GM19043 (cell line): ENCODE measurements at regions not wholly inside any gene's neighbourhood (a gene's known extent, or its start where the extent isn't known, plus 50 kb on each side); places are given as distances from the start of the nearest gene placed in this dataset.
"Not testable (repeated sequence)": the region's sequence is repeated elsewhere in the genome, so short reads cannot be mapped to it uniquely, and the experiment has no call there.

Experiments
- ATAC-seq: cut with Tn5 transposase; IDR thresholded peaks from one replicate; pipeline ENCODE4 v1.9.1; 2021; ENCODE audit warnings: low read depth; ENCODE audit not compliant: unreplicated experiment

DNA sequence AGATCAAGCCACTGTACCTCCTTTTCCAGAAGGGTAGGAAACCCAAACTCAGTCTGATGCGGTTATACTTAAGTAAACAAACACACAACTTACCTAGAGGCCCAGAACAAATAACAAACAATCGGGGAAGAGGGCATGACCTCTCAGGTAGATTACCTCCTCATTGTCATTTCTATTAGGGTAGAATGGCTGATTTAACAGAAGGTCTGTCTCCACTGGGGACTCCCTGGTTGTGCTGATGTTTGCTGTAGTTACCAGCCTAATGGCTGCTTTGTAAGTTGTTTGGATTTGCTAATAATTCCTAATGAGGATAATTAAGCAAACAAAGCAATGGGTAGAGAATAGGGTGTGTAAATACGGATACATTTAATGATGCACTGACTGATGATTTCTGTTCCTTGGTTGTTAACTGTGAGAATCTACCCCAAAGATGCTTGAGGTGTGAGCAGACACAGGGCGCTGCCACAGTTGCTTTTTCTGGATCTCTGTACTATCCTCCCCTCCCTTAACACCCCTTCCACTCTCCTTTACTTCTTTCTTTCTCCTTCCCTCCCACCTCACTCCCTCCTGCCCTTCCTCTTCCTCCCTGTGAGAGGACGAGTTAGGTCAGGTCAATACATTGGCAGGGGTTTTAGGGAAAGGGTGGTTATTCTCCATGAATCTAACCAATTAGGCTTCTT lies 332.0 kb upstream of the FZD8 start:
- not testable (repeated sequence) for ATAC-seq

- ATAC-seq, result no peak
These were observed 330.2 kb upstream of the FZD8 start for GRCh38 chr10:35972275-35972674.

DNA sequence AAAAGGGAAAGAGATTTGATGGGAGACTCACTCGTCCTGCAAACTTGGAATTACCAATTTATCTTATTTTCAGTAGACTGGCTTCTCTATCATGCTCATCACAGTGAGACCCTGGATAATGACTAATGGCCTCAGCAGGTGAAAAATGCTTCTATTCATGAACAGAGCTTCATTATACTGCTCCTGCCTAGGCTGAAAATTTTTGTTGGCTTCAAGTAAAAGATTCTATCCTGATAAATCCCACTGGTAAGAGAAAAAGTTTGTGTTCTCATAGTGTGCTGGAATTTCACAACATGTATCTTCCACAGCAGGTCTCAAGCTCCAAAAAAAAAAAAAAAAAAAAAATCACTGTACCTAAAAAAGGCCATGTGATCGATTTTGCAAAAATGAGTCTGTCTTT lies 329.3 kb upstream of the FZD8 start:
- ATAC-seq, result no peak

DNA sequence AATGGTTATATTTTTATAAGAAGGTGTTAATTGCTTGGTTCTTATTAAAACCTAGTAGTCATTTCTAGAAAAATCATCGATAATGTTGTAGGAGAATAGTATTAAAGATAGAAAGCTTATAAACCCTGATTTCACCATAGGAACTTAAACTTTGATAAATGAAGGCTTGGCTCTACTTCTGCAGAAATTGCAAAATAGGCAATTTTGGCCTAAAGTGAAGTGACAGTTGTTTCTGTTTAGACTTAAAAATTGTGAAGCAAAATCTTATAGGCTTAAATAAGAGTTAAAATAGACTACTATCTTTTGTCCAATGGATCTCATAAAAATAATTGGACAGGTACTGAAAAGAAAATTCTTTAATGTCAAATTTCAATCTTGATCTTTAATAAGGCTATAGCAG lies 321.6 kb upstream of the FZD8 start:
- no peak for ATAC-seq

GRCh38 chr10:35961501-35961900 lies 319.4 kb upstream of the FZD8 start:
- no peak for ATAC-seq

- ATAC-seq, result no peak
These were observed 317.2 kb upstream of the FZD8 start for GRCh38 chr10:35959252-35959651.

DNA sequence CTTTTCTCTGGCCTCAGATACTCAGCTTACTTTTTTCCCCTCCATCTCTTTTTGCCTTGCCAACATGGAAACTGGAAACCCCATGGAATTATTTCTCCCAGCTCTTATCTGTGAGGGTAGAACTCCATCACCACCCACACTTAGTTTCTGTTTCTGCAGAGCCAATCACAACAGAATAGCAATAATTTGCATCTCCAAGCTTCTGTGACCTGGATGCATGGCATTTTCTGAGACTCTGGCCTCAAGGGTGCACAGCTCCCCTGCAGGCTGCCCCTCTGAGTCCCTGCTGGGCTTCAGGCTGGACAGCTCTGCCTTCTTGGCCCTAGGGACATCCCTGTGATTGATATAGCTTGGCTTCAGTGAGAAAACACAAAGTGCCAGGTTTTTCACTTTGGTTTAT lies 316.5 kb upstream of the FZD8 start:
- not testable (repeated sequence) for ATAC-seq

DNA sequence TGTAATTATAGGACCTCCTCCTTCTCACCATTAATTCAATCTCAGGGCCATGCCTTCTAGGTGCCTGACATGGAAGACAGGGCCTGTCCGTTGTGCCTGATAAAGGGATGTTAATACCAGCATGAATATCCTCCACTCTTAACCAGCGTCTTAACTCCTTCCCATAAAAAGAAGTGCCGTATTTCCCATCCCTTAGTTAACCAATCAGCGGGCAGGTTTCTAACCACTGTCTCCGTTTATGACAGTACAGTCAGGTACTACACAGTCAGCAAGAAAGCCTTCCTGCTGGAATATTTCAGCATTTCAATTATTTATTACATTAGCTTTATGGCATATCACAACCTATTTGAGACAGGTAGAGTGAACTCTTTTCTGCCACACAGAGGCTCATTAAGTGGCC lies 308.6 kb upstream of the FZD8 start:
- ATAC-seq, result no peak

- ATAC-seq, result no peak
These were observed 308.1 kb upstream of the FZD8 start for GRCh38 chr10:35950226-35950625.

- ATAC-seq, result no peak
These were observed 307.7 kb upstream of the FZD8 start for GRCh38 chr10:35949811-35950211.

- no peak for ATAC-seq
These were observed 304.5 kb upstream of the FZD8 start for GRCh38 chr10:35946556-35946955.

- ATAC-seq, result no peak
These were observed 300.0 kb upstream of the FZD8 start for GRCh38 chr10:35942057-35942456.

DNA sequence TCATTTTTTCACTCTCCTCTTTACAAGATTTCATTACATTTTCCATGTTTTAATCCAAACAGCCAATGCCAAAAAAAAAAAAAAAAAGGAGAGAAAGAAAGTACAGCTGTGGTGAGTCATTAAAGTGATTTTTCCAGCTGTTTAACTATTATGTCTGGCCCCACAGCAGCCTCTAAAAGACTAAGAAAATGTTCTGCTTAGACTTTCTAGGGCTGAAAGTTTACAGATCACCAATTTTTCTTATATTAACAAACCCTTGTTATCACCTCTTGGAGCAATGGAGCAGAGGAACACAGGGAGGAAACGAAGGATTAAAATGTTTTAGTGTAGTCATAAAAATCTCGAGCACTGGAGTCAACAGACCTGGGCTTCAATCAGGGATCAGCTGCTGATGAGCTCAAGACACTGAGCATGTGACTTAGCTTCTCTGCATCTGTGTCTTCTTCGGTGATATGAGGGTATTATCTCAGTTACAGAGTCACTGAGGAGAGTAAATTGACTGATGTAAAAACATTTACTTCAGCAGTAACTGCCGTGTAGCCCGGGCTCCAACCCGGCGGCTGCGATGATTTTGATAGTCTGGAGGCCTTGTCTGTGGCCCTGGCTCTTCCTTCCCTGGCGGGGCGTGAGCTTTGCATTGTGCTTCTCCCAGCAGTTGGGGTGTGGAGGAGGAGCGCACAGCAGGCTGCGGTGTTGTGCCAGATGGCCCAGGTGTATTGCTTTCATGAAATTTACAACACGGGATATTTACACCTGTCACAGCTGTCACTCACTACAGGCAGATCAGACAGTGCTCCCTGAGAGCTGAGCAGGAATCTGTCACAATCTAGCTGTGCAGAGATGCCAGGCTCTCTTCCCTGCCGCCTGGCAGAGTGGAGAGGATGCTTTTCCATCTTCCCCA lies 298.3 kb upstream of the FZD8 start:
- no peak for ATAC-seq

DNA sequence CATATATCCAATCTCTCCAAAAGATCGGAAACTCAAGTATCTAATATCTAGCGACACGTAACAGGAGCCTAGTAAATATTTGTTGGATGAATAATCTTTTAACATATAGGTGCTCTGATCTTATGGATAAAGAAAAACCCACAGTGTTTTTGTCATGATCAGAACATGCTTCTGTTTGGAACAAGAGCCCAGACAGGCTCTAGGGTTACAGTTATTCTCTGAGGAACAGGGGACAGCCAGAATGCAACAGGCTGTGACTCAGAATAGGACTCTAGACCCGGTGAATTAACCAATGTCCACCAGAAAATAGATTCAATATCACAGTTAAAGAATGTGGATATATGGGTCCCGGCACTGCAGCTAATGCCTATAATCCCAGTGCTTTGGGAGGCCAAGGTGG lies 296.1 kb upstream of the FZD8 start:
- ATAC-seq, result no peak

GRCh38 chr10:35937546-35937945 lies 295.4 kb upstream of the FZD8 start:
- ATAC-seq, result no peak

DNA sequence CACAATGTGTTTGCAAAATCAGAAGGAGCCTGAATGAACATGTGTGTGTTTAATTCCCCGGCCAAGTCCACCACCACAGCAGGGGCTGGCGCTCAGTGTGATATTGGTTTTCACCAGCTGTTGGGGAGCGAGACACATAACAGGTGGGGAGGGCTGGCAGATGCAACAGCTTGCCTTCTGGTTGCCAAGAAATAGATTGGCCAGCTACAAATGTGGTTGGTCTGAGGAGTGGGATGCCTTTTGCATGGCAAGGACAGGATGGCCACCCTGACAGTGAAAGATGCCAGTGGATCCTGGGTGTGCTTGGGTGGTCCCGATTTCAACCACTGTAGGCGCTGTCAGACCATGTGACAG lies 292.5 kb upstream of the FZD8 start:
- no peak for ATAC-seq

DNA sequence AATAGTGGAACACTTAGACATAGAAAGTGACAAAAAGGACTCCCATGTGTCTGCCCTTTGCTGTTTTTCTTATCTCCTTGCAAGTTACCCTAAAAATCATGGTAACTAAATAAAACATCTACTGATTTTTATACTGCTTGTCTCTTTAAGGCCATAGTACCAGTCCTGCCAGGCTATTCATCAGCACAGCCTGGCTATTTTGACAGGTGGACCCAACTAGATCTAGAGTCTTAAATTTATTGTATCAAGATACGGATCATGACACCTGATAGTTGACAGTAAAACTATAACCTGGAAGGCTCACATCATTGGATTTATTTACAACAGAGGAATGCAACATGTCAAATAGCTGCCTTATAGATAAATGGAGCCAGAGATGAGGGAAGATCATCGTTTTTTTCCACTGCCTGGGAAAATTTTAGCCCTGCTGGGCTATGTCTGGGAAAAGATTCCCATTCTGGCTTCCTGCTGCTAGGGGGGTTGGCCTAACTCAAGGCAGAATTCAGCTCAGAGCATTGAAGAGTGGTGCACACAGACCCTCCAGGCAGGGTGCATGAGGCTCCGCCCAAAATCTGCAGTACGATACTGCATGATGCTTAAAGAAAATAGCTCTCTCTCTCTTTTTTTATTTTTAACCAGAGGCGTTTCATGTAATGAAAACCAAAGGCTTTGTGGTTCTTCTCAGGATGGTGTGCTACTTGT lies 292.0 kb upstream of the FZD8 start:
- ATAC-seq, result no peak

GRCh38 chr10:35933491-35933890 lies 291.4 kb upstream of the FZD8 start:
- no peak for ATAC-seq

DNA sequence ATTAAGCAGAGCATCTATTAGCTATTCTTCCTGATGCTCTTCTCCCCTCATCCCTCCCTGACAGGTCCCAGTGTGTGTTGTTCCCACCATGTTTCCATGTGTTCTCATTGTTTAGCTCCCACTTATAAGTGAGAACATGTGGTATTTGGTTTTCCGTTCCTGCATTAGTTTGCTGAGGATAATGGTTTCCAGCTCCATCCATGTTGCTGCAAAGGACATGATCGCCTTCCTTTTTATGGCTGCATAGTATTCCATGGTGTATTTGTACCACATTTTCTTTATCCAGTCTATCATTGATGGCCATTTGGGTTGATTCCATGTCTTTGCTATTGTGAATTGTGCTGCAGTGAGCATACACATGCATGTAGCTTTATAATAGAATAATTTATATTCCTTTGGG lies 287.9 kb upstream of the FZD8 start:
- not testable (repeated sequence) for ATAC-seq

GRCh38 chr10:35928748-35929147 lies 286.7 kb upstream of the FZD8 start:
- ATAC-seq, result no peak

DNA sequence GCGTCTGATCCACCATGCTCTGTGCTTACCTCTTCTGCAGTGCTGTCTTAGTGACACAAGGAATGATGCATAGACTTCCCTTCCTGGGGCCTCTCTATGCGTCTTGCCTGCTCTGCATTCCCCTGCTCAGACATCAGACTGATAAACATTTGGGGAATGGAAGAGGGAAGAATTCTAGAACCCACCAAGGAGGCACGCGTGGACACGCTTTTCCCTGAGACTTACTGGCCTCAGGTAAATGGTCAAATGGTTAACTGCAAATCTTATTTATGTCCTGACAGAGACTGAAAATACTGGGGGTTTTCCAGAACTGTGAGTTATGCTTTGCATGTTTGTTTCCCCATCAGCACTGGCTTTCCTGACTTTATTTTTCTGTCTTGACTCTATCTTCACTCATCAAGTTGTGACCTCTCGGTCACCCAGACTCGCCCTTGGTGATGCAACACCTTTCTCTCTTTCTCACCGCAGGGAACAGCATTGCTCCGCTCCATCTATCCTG lies 285.9 kb upstream of the FZD8 start:
- no peak for ATAC-seq
